A673 (cell line): ENCODE measurements at regions not wholly inside any gene's neighbourhood (a gene's known extent, or its start where the extent isn't known, plus 50 kb on each side); places are given as distances from the start of the nearest gene placed in this dataset.

Source experiments
- BruUV-seq: library from RNA; stranded (reverse); fragments of 400-500 nt; replicated peaks from 2 replicates; lab custom pipeline; 2021; lab: Mats Ljungman, UMichigan
- CTCF ChIA-PET: fragments of 300-600 bp; sonication (Branson Sonifier 250); formaldehyde crosslinking; loops from one replicate; lab custom pipeline; 2022; ENCODE audit warnings: antibody characterized with exemption; lab: Charles Lee
- POLR2A ChIA-PET: fragments of 300-600 bp; sonication (Branson Sonifier 250); formaldehyde crosslinking; loops from one replicate; lab custom pipeline; 2022; ENCODE audit warnings: antibody characterized with exemption; ENCODE audit not compliant: low non-redundant PET; lab: Charles Lee
- DNase-seq: peaks from one replicate; pipeline ENCODE4 v3.0.0-alpha.2; 2015; ENCODE audit warnings: low spot score
- H3K27ac ChIP-seq: fragments of 200-600 bp; sonication (generic); 2 replicates; pipeline ENCODE4 v1.5.1; 2016; ENCODE audit warnings: mixed run types, low read depth, mild to moderate bottlenecking, mixed read lengths, antibody characterized with exemption, low read length; ENCODE audit not compliant: poor library complexity, severe bottlenecking
- H3K27me3 ChIP-seq: fragments of 200-600 bp; sonication (generic); replicated peaks from 2 replicates; pipeline ENCODE4 v1.6.1; 2017; ENCODE audit warnings: mixed run types, low read depth, mild to moderate bottlenecking, mixed read lengths, antibody characterized with exemption, low read length; ENCODE audit not compliant: insufficient read depth, poor library complexity
- H3K36me3 ChIP-seq: fragments of 200-600 bp; sonication (generic); 2 replicates; pipeline ENCODE4 v1.6.1; 2016; ENCODE audit warnings: mixed run types, mild to moderate bottlenecking, mixed read lengths, antibody characterized with exemption, low read length; ENCODE audit not compliant: insufficient read depth, poor library complexity, severe bottlenecking
- H3K4me1 ChIP-seq: fragments of 200-600 bp; sonication (generic); 2 replicates; pipeline ENCODE4 v1.6.1; 2017; ENCODE audit warnings: mixed run types, mild to moderate bottlenecking, mixed read lengths, antibody characterized with exemption, low read length; ENCODE audit not compliant: insufficient read depth, poor library complexity, severe bottlenecking
- H3K4me3 ChIP-seq: fragments of 200-600 bp; sonication (generic); 2 replicates; pipeline ENCODE4 v1.5.1; 2016; ENCODE audit warnings: low read depth, mixed run types, mild to moderate bottlenecking, mixed read lengths, low read length; ENCODE audit not compliant: poor library complexity, severe bottlenecking
- H3K9me3 ChIP-seq: fragments of 200-600 bp; sonication (generic); 2 replicates; pipeline ENCODE4 v1.6.1; 2016; ENCODE audit warnings: mixed run types, low read depth, mild to moderate bottlenecking, mixed read lengths, antibody characterized with exemption, low read length; ENCODE audit not compliant: poor library complexity, severe bottlenecking
- CTCF ChIP-seq: fragments of 300-800, 200-600 bp; sonication (generic); conservative IDR thresholded peaks from 2 replicates; pipeline ENCODE4 v1.5.1; 2017; ENCODE audit warnings: low read depth, mild to moderate bottlenecking, antibody characterized with exemption, low read length, moderate library complexity, mixed read lengths
- EZH2 ChIP-seq: fragments of 200-600 bp; sonication (generic); IDR thresholded peaks from 2 replicates; pipeline ENCODE4 v1.6.1; 2017; ENCODE audit warnings: borderline replicate concordance, low read depth, mild to moderate bottlenecking, mixed read lengths, antibody characterized with exemption, low read length; ENCODE audit not compliant: poor library complexity, severe bottlenecking
- intact Hi-C: fragments of 100-400 bp; cut with micrococcal nuclease; formaldehyde crosslinking; loops from one replicate; pipeline ENCODE4 v1.10.0; 2022; ENCODE audit not compliant: unreplicated experiment

DNA sequence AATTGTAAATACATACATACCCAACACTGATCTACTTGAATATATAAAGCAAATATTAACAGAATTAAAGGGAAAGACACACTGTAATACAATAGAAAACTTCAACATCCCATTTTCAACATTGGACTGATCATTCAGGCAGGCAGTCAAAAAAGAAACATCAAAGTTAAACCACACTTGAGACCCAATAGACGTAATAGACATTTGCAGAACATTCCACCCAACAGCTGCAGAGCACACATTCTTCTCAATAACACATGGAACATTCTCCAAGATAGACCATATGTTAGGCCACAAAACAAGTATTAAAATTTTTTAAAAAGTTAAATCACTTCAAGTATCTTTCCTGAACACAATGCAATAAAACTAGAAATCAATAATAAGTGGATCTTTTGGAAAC, 698.2 kb downstream of the COL12A1 start:
- Histone ChIP-seq H3K4me1 (no peaks in the 10 kb centered on the region), H3K27ac (no peak overlapping the region), H3K9me3 (peaks cover 24% of the 10 kb centered on the region), H3K4me3 (no peak overlapping the region), H3K36me3 (no peaks in the 10 kb centered on the region), H3K27me3 (no peaks in the 10 kb centered on the region)
- BruUV-seq = no TSS peak
- no peak for DNase-seq
- intact Hi-C loops = no loop called here
- POLR2A ChIA-PET = no interaction called here
- CTCF ChIA-PET = no interaction called here
- TF ChIP-seq EZH2 (no peak), CTCF (no peak)

GRCh38 chr6:74505391-74505790, 700.5 kb downstream of the COL12A1 start:
- BruUV-seq = no TSS peak
- Histone ChIP-seq H3K9me3 (peaks cover 19% of the 10 kb centered on the region), H3K36me3 (no peaks in the 10 kb centered on the region), H3K4me1 (no peaks in the 10 kb centered on the region), H3K4me3 (no peak overlapping the region), H3K27ac (no peak overlapping the region), H3K27me3 (no peaks in the 10 kb centered on the region)
- CTCF ChIA-PET = no interaction called here
- intact Hi-C loops = no loop called here
- POLR2A ChIA-PET = no interaction called here
- no peak for DNase-seq
- TF ChIP-seq EZH2 = no peak
- no peak for TF ChIP-seq CTCF

DNA sequence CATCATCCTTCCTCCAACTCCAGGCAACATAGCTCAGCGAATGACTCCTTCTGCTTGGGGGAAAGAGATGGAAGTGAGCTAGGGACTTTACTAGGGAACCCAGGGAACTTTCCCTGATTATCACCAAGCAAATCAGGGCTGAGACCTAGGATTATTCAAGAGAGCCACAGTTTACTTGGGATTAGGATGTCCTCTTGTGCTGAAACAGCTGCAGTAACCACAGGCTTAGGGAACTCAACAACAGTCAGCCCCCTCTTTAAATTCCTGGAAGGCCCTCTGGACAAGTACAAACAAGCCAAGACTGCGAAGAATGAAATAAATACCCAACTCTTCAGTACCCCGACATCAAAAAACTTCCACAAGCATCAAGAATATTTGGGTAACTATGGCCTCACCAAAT, 700.9 kb downstream of the COL12A1 start:
- Histone ChIP-seq H3K4me3 (no peak overlapping the region), H3K27me3 (no peaks in the 10 kb centered on the region), H3K9me3 (peaks cover 19% of the 10 kb centered on the region), H3K36me3 (no peaks in the 10 kb centered on the region), H3K4me1 (no peaks in the 10 kb centered on the region), H3K27ac (no peak overlapping the region)
- CTCF ChIA-PET = no interaction called here
- no peak for TF ChIP-seq EZH2
- no peak for TF ChIP-seq CTCF
- DNase-seq = no peak
- BruUV-seq = no TSS peak
- POLR2A ChIA-PET = no interaction called here
- intact Hi-C loops = no loop called here
